Adipocyte (in vitro differentiated cells): ENCODE measurements at regions not wholly inside any gene's neighbourhood (a gene's known extent, or its start where the extent isn't known, plus 50 kb on each side); places are given as distances from the start of the nearest gene placed in this dataset.
"Not testable (repeated sequence)": the region's sequence is repeated elsewhere in the genome, so short reads cannot be mapped to it uniquely, and the experiment has no call there.

ENCODE experiments used
- DNase-seq: peaks from one replicate; pipeline ENCODE4 v3.0.0-alpha.2; 2015; ENCODE audit warnings: low read depth
- H3K27me3 ChIP-seq: replicated peaks from 2 replicates; pipeline ENCODE4 v1.7.0; 2013; ENCODE audit warnings: mild to moderate bottlenecking, low read length, moderate library complexity; ENCODE audit not compliant: control insufficient read depth, insufficient read depth
- H3K36me3 ChIP-seq: 2 replicates; pipeline ENCODE4 v1.7.0; 2013; ENCODE audit warnings: low read length, mild to moderate bottlenecking, moderate library complexity; ENCODE audit not compliant: control insufficient read depth, insufficient read depth, severe bottlenecking
- H3K4me1 ChIP-seq: 2 replicates; pipeline ENCODE4 v1.7.0; 2013; ENCODE audit warnings: mild to moderate bottlenecking, low read length, moderate library complexity; ENCODE audit not compliant: control insufficient read depth, insufficient read depth
- H3K4me3 ChIP-seq: 2 replicates; pipeline ENCODE4 v1.7.0; 2013; ENCODE audit warnings: mild to moderate bottlenecking, low read length, moderate library complexity
- H3K9ac ChIP-seq: 2 replicates; pipeline ENCODE4 v1.7.0; 2013; ENCODE audit warnings: mild to moderate bottlenecking, low read length, moderate library complexity
- H3K9me3 ChIP-seq: 2 replicates; pipeline ENCODE4 v1.7.0; 2013; ENCODE audit warnings: mild to moderate bottlenecking, low read length, moderate library complexity; ENCODE audit not compliant: control insufficient read depth

- Histone ChIP-seq H3K9ac (no peak overlapping the region), H3K4me3 (no peak overlapping the region), H3K9me3 (no peaks in the 10 kb centered on the region), H3K4me1 (no peaks in the 10 kb centered on the region), H3K36me3 (no peaks in the 10 kb centered on the region), H3K27me3 (no peaks in the 10 kb centered on the region)
- DNase-seq = peak; percentile 69
Observed at GRCh38 chr3:139230391-139230790, 113.4 kb upstream of the MRPS22 start.

DNA sequence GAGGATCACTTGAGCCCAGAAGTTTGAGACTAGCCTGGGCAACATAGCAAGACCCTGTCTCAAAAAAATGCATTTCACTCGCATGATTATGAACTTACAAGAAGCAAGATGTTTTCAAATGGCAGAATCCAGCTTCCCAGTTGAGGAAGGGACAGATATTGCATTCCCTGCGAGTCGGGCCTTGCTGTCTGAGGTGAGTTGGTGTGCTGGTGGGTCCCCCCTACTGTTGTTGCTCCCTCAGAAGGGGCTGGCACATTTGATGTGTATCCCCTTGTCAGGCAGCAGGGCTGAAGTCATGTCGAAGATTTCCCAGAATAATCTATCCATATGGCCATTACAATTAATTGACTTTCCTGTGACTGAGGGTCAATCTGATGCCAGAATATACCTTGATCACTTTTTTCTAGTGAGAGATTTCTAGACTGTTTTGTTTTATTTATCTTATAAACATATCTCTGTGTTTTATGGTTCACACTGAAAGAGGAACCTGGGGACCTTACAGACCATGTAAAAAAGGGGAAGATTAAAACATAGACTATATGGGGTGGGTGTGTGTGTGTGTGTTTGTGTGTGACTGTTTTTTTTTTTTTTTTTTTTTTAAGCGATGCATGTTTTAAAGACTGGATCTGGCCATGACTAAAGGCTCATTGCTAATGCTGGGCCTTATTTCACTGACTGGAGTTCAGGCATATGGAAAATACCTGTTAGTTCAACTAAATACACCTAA lies 112.1 kb upstream of the MRPS22 start:
- no peaks in the 10 kb centered on the region for H3K9me3 ChIP-seq
- no peaks in the 10 kb centered on the region for H3K27me3 ChIP-seq
- H3K9ac ChIP-seq = no peak overlapping the region
- DNase-seq = no peak
- no peak overlapping the region for H3K4me3 ChIP-seq
- peaks cover 6% of the 10 kb centered on the region for H3K4me1 ChIP-seq
- H3K36me3 ChIP-seq = no peaks in the 10 kb centered on the region

- not testable (repeated sequence) for DNase-seq, H3K36me3 ChIP-seq, H3K9ac ChIP-seq, H3K4me3 ChIP-seq, H3K27me3 ChIP-seq, H3K9me3 ChIP-seq, H3K4me1 ChIP-seq
Observed at GRCh38 chr3:139232341-139232740, 111.5 kb upstream of the MRPS22 start.

DNA sequence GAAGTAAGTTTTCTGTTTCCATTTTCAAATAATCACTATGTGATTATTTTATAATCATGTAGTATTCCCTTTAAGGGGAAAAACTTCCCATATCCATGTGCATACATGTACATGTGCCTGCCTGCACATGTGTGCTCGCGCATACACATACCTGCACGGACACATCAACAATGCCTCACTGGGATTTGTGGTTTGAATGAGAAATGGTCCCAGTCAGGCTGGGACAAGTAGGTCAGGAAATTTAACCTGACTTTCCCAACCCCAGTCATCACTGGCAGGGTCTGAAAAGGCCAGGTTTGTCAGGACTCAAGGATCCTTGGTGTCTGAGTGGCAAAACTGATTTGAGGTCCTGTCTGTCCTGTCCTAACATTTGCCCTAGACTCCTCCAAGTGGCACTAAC lies 109.3 kb upstream of the MRPS22 start:
- no peak for DNase-seq
- H3K4me1 ChIP-seq = peaks cover 6% of the 10 kb centered on the region
- H3K36me3 ChIP-seq = no peaks in the 10 kb centered on the region
- no peaks in the 10 kb centered on the region for H3K9me3 ChIP-seq
- H3K4me3 ChIP-seq = no peak overlapping the region
- H3K9ac ChIP-seq = no peak overlapping the region
- peaks cover 18% of the 10 kb centered on the region for H3K27me3 ChIP-seq

DNA sequence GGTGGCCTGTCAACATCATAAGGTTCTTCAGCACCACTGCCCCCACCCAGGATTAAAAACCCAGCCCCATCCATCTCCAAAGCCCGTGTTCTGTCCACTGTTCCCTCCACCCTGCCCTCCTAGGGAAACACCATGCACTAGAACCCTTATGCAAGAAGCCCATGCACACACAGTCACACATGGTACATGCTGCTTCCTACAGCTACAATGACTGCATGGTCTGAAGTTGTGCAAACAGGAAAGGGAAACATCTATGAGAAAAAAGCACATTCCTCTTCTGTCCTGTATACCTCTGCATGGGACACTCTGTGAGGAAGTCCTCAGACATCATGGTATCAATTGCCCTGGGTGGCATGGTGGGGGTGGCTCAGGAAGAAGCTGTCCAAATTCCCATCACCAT lies 108.6 kb upstream of the MRPS22 start:
- peaks cover 18% of the 10 kb centered on the region for H3K27me3 ChIP-seq
- no peak for DNase-seq
- H3K9me3 ChIP-seq = no peaks in the 10 kb centered on the region
- no peak overlapping the region for H3K9ac ChIP-seq
- peaks cover 6% of the 10 kb centered on the region for H3K4me1 ChIP-seq
- H3K4me3 ChIP-seq = no peak overlapping the region
- H3K36me3 ChIP-seq = no peaks in the 10 kb centered on the region

DNA sequence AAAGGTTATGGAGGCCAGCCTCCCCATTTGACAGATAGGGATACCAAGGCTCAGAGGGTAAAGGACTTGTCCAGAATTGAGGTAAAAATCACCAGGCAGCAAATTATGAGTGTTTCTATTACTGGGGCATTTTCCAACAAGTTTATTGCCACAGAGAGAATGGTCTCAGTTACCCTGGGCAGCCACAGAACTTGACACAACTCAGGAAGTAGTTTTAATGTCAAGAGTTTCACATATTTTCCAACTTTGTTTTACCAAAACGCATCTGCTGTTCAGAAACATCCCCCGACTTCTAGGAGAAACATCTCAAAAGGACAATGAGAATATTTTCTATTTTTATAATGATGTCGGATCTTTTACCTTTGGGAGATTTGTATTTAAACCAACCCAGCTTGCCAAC lies 107.5 kb upstream of the MRPS22 start:
- H3K36me3 ChIP-seq = no peaks in the 10 kb centered on the region
- H3K9me3 ChIP-seq = no peaks in the 10 kb centered on the region
- peaks cover 6% of the 10 kb centered on the region for H3K4me1 ChIP-seq
- no peak for DNase-seq
- peaks cover 18% of the 10 kb centered on the region for H3K27me3 ChIP-seq
- H3K9ac ChIP-seq = no peak overlapping the region
- no peak overlapping the region for H3K4me3 ChIP-seq

DNA sequence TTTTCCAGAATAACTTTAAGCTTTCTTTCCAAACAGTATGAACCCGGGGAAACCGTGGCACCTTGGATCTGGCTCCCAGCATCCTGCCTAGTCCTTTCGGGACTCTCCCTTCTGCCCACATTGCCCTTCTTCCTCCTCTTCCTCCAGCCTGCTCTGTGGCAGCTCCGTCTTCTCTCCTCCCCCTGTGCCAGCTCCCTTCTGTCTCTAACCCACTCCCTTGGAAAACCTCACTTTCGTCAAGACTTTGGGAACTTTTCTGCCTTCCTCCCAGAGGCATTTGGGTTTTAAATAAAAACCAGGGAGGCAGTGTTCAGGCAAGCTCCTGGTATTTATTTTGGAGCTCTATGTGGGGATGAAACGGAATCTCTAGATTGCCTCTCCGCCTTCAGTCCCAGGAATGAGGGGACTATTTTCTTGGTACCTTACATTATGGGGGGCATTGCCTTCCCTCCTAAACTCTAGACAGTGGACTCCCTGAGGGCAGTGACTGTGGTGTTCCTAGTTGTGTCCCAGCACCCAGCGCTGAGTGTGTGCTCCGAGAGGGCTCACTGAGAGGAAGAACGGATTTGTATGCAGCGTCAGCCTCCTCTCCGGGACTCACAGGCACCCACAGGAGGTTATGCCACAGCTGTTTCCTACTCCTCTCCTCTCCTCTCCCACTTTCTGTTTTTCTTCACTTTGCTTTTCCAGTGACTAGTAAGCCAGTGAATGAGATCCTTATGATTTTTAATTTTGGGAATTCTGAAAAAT lies 105.4 kb upstream of the MRPS22 start:
- H3K9me3 ChIP-seq = no peaks in the 10 kb centered on the region
- H3K36me3 ChIP-seq = no peaks in the 10 kb centered on the region
- no peak overlapping the region for H3K4me3 ChIP-seq
- no peak for DNase-seq
- H3K4me1 ChIP-seq = peaks cover 6% of the 10 kb centered on the region
- H3K9ac ChIP-seq = no peak overlapping the region
- H3K27me3 ChIP-seq = peaks cover 20% of the 10 kb centered on the region

GRCh38 chr3:139239550-139239949 lies 104.3 kb upstream of the MRPS22 start:
- H3K27me3 ChIP-seq = peaks cover 20% of the 10 kb centered on the region
- DNase-seq = no peak

DNA sequence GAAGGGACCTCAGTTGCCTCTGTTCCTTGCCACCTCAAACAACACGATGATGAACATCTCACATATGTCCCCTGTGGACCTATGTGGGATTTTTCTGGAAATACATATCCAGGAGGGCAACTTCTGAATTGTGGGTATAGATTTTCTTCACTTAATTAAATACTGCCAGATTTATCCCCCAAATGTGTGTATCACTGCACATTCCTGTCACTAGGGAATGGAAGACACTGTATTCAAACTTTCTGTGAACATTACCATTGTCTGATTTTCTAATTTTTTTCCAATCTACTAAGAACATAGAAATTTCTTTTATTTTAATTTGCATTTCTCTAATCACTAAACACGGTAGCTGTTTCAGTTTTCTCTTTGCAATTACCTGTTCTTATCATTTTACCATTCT lies 102.0 kb upstream of the MRPS22 start:
- H3K9ac ChIP-seq = no peak overlapping the region
- H3K4me3 ChIP-seq = no peak overlapping the region
- no peaks in the 10 kb centered on the region for H3K9me3 ChIP-seq
- H3K4me1 ChIP-seq = no peaks in the 10 kb centered on the region
- peaks cover 20% of the 10 kb centered on the region for H3K27me3 ChIP-seq
- DNase-seq = no peak
- H3K36me3 ChIP-seq = no peaks in the 10 kb centered on the region

More at GRCh38 chr3:139239550-139239949, 104.3 kb upstream of the MRPS22 start:
- Histone ChIP-seq H3K4me3 (no peak overlapping the region), H3K9me3 (no peaks in the 10 kb centered on the region), H3K4me1 (peaks cover 6% of the 10 kb centered on the region), H3K36me3 (no peaks in the 10 kb centered on the region), H3K9ac (no peak overlapping the region)

- no peak for DNase-seq
- no peaks in the 10 kb centered on the region for H3K36me3 ChIP-seq
- H3K9me3 ChIP-seq = peaks cover 4% of the 10 kb centered on the region
- H3K9ac ChIP-seq = no peak overlapping the region
- no peaks in the 10 kb centered on the region for H3K4me1 ChIP-seq
- no peak overlapping the region for H3K4me3 ChIP-seq
- H3K27me3 ChIP-seq = peaks cover 13% of the 10 kb centered on the region
Observed at GRCh38 chr3:139243710-139244109, 100.1 kb upstream of the MRPS22 start.

GRCh38 chr3:139248593-139249255 lies 95.1 kb upstream of the MRPS22 start:
- Histone ChIP-seq H3K4me3 (no peak overlapping the region), H3K36me3 (no peaks in the 10 kb centered on the region), H3K9ac (no peak overlapping the region), H3K4me1 (no peaks in the 10 kb centered on the region), H3K27me3 (peaks cover 9% of the 10 kb centered on the region), H3K9me3 (peaks cover 4% of the 10 kb centered on the region)
- no peak for DNase-seq
